ENCODE measurements at regions not wholly inside any gene's neighbourhood (a gene's known extent, or its start where the extent isn't known, plus 50 kb on each side); places are given as distances from the start of the nearest gene placed in this dataset.

GRCh38 chr12:77745624-77746023, 85.1 kb upstream of the NAV3 start:
- ATAC-seq (no peak), FAIRE-seq (no peak), DNase-seq (ENCODE audit: low read depth in 1 of 2, low spot score in 1 of 2) (no peak)
- CTCF ChIA-PET = no interaction called here
- Histone ChIP-seq H3K4me2 (no peak overlapping the region), H3K9me3 (no peaks in the 10 kb centered on the region), H3K27ac (no peak overlapping the region), H3K4me3 (no peak overlapping the region), H3K4me1 (peaks cover 5% of the 10 kb centered on the region; the same call in 2 of the 3 replicates)
- WGBS (ENCODE audit: missing lambda C conversion rate) = 11% methylated on average over 1 of the region's 1 CpG
- POLR2A ChIA-PET = no interaction called here
- no peak for TF ChIP-seq ZC3H11A (IDR thresholded peaks at IDR 0.05)
- TF ChIP-seq ZNF302 (CRISPR knock-in tag; IDR thresholded peaks at IDR 0.05) = no peak
- TF ChIP-seq PHF8 (IDR thresholded peaks at IDR 0.05; ENCODE audit: borderline replicate concordance, low read depth) = no peak
- TF ChIP-seq RNF2 (IDR thresholded peaks at IDR 0.05; ENCODE audit: borderline replicate concordance, low read depth) = no peak

- Histone ChIP-seq H3K27ac (no peak overlapping the region), H3K4me1 (peaks cover 5% of the 10 kb centered on the region; the same call in 2 of the 3 replicates), H3K4me2 (peak overlapping the region; percentile 34; the same call in 1 of the 3 replicates), H3K9me3 (no peaks in the 10 kb centered on the region), H3K4me3 (no peak overlapping the region)
- ChIA-PET CTCF (no interaction called here), POLR2A (no interaction called here)
- DNase-seq (ENCODE audit: low read depth in 1 of 2, low spot score in 1 of 2) = peak in 1 of 2 experiments; percentile 29
- peak; percentile 66 for TF ChIP-seq USF2 (IDR thresholded peaks at IDR 0.05)
- no peak for TF ChIP-seq CBX2 (IDR thresholded peaks at IDR 0.05; ENCODE audit: borderline replicate concordance, low read depth)
- no peak for TF ChIP-seq CTCF (IDR thresholded peaks at IDR 0.05)
- TF ChIP-seq POLR2AphosphoS2 (conservative IDR thresholded peaks at IDR 0.05; ENCODE audit: low read length) = no peak
- ATAC-seq = no peak
- WGBS (ENCODE audit: missing lambda C conversion rate) = 6% methylated on average over 1 of the region's 1 CpG
- no peak for FAIRE-seq
These were observed 88.1 kb upstream of the NAV3 start for GRCh38 chr12:77742631-77743030.

- no peak overlapping the region for H3K27ac ChIP-seq
- peak overlapping the region; percentile 34; the same call in 1 of the 3 replicates for H3K4me2 ChIP-seq
- ChIA-PET POLR2A (no interaction called here), CTCF (no interaction called here)
- no peaks in the 10 kb centered on the region for H3K9me3 ChIP-seq
- ATAC-seq = no peak
- no peak for FAIRE-seq
- no peak for TF ChIP-seq KDM1A (IDR thresholded peaks at IDR 0.05; ENCODE audit: low read depth)
- peak; percentile 83 to 85 for TF ChIP-seq CEBPB (IDR thresholded peaks at IDR 0.05)
- no peak for TF ChIP-seq MAZ (IDR thresholded peaks at IDR 0.05; ENCODE audit: borderline replicate concordance, low read depth, low read length)
- no peak for TF ChIP-seq POLR2AphosphoS2 (conservative IDR thresholded peaks at IDR 0.05; ENCODE audit: low read length)
- no peak for TF ChIP-seq SREBF2 (IDR thresholded peaks at IDR 0.05)
- TF ChIP-seq RAD21 (conservative IDR thresholded peaks at IDR 0.05 in 1 of 2, IDR thresholded peaks at IDR 0.05 in 1 of 2) = no peak
- H3K4me3 ChIP-seq = no peak overlapping the region
- DNase-seq (ENCODE audit: low read depth in 1 of 2, low spot score in 1 of 2) = no peak
- H3K4me1 ChIP-seq = peaks cover 5% of the 10 kb centered on the region; the same call in 2 of the 3 replicates
- 28% methylated on average over 1 of the region's 1 CpG for WGBS (ENCODE audit: missing lambda C conversion rate)
These were observed 88.6 kb upstream of the NAV3 start for GRCh38 chr12:77741974-77742517.

GRCh38 chr12:77736219-77736965, 94.3 kb upstream of the NAV3 start:
- FAIRE-seq = no peak
- TF ChIP-seq POLR2A (IDR thresholded peaks at IDR 0.05; ENCODE audit: low read length) (no peak), PHF8 (IDR thresholded peaks at IDR 0.05; ENCODE audit: borderline replicate concordance, low read depth) (no peak), FOSL2 (IDR thresholded peaks at IDR 0.05) (no peak), FOSL2 (CRISPR knock-in tag; IDR thresholded peaks at IDR 0.05) (no peak)
- ChIA-PET CTCF (interaction anchor here (1.7 kb wide), 1 partner anchor 189 kb away, joined by 5 read pairs; no protein-coding TSS in a partner anchor), POLR2A (no interaction called here)
- DNase-seq (ENCODE audit: low read depth in 1 of 2, low spot score in 1 of 2) = peak in 1 of 2 experiments; percentile 2
- no peaks in the 10 kb centered on the region for H3K9me3 ChIP-seq
- H3K4me2 ChIP-seq = no peak overlapping the region
- 61% methylated on average over 6 of the region's 6 CpGs for WGBS (ENCODE audit: missing lambda C conversion rate)
- no peak overlapping the region for H3K27ac ChIP-seq
- ATAC-seq = no peak
- no peak overlapping the region for H3K4me3 ChIP-seq
- no peaks in the 10 kb centered on the region for H3K4me1 ChIP-seq

Measured in A549 (cell line).